ENCODE measurements at regions not wholly inside any gene's neighbourhood (a gene's known extent, or its start where the extent isn't known, plus 50 kb on each side); places are given as distances from the start of the nearest gene placed in this dataset.

GRCh38 chr6:80872199-80872950 is 765.9 kb downstream of the BCKDHB start (continued):
- TF ChIP-seq YY1 (IDR thresholded peaks at IDR 0.05; ENCODE audit: low read depth) (no peak), USF2 (IDR thresholded peaks at IDR 0.05; ENCODE audit: borderline replicate concordance, low read depth, low read length) (no peak), RCOR1 (IDR thresholded peaks at IDR 0.05; ENCODE audit: low read length) (no peak)

DNA sequence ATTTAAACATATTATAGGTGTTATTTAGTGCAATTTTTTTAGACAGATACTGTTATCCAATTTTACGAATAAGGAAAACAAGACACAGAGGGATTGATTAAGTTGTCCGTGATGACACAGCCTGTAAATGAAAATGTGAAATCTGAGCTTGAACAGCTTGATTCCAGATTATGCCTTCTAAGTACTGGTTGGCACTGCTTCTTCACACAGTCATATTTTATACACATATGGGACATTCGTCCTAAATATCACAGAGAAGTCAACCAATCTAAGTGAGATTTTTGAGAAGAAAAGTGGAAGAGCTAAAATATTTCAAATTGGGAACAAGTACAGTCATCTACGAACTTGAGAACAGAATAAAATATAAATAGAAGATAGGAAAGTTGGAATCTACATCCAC is 756.3 kb downstream of the BCKDHB start:
- Histone ChIP-seq H3F3A (replicated peaks; ENCODE audit: insufficient read depth) (no peaks in the 10 kb centered on the region), H3K27ac (ENCODE audit: low read depth in 2 of 2, low read length in 1 of 2) (no peak overlapping the region), H3K36me3 (replicated peaks in 1 of 2; ENCODE audit: control insufficient read depth in 1 of 2, insufficient read depth in 2 of 2, low read length in 1 of 2) (no peaks in the 10 kb centered on the region), H4K20me1 (ENCODE audit: insufficient read depth) (no peaks in the 10 kb centered on the region), H3K4me2 (no peak overlapping the region), H3K4me3 (ENCODE audit: low read depth in 2 of 2, low read length in 1 of 2) (no peak overlapping the region), H3K4me1 (ENCODE audit: control insufficient read depth in 1 of 2, insufficient read depth in 2 of 2, low read depth in 1 of 2, low read length in 1 of 2) (no peaks in the 10 kb centered on the region), H3K27me3 (ENCODE audit: insufficient read depth) (no peaks in the 10 kb centered on the region), H3K79me2 (ENCODE audit: insufficient read depth) (no peaks in the 10 kb centered on the region), H2AFZ (ENCODE audit: low read depth) (no peak overlapping the region), H3K9me3 (no peaks in the 10 kb centered on the region), H3K9me2 (no peaks in the 10 kb centered on the region; the same call in 1 of the 2 replicates), H3K9ac (no peak overlapping the region)
- 87% methylated on average over 4 of the region's 4 CpGs for WGBS (ENCODE audit: low lambda C conversion rate)
- POLR2A ChIA-PET, result no interaction called here
- no peak for TF ChIP-seq MXI1 (IDR thresholded peaks at IDR 0.05; ENCODE audit: low read depth, low read length)
- TF ChIP-seq RXRA (IDR thresholded peaks at IDR 0.05; ENCODE audit: borderline replicate concordance, low read depth), result no peak
- TF ChIP-seq RAD21 (IDR thresholded peaks at IDR 0.05; ENCODE audit: low read length), result no peak
- TF ChIP-seq IRF3 (IDR thresholded peaks at IDR 0.05; ENCODE audit: low read depth, low read length), result no peak
- TF ChIP-seq YY1 (IDR thresholded peaks at IDR 0.05; ENCODE audit: low read depth), result no peak
- no peak for TF ChIP-seq FOXM1 (IDR thresholded peaks at IDR 0.05; ENCODE audit: low read depth)
- no peak for TF ChIP-seq FOXJ3 (CRISPR knock-in tag; IDR thresholded peaks at IDR 0.05)
- no peak for TF ChIP-seq SIN3A (IDR thresholded peaks at IDR 0.05; ENCODE audit: borderline replicate concordance, low read depth, low read length)
- TF ChIP-seq, protein P1, sequence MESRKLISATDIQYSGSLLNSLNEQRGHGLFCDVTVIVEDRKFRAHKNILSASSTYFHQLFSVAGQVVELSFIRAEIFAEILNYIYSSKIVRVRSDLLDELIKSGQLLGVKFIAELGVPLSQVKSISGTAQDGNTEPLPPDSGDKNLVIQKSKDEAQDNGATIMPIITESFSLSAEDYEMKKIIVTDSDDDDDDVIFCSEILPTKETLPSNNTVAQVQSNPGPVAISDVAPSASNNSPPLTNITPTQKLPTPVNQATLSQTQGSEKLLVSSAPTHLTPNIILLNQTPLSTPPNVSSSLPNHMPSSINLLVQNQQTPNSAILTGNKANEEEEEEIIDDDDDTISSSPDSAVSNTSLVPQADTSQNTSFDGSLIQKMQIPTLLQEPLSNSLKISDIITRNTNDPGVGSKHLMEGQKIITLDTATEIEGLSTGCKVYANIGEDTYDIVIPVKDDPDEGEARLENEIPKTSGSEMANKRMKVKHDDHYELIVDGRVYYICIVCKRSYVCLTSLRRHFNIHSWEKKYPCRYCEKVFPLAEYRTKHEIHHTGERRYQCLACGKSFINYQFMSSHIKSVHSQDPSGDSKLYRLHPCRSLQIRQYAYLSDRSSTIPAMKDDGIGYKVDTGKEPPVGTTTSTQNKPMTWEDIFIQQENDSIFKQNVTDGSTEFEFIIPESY (IDR thresholded peaks at IDR 0.05; ENCODE audit: borderline replicate concordance, low read depth), result no peak
- no peak for TF ChIP-seq MAX (IDR thresholded peaks at IDR 0.05; ENCODE audit: low read depth)
- TF ChIP-seq POLR2AphosphoS5 (IDR thresholded peaks at IDR 0.05; ENCODE audit: low read depth, low read length), result no peak
- TF ChIP-seq EP300 (IDR thresholded peaks at IDR 0.05; ENCODE audit: borderline replicate concordance in 1 of 2, low read depth in 1 of 2, low read length in 1 of 2), result no peak
- TF ChIP-seq TAF1 (IDR thresholded peaks at IDR 0.05; ENCODE audit: borderline replicate concordance, low read depth, low read length), result no peak
- DNase-seq, result no peak
- CTCF ChIA-PET, result no interaction called here
